ENCODE measurements at regions not wholly inside any gene's neighbourhood (a gene's known extent, or its start where the extent isn't known, plus 50 kb on each side); places are given as distances from the start of the nearest gene placed in this dataset.
"Not testable (repeated sequence)": the region's sequence is repeated elsewhere in the genome, so short reads cannot be mapped to it uniquely, and the experiment has no call there.

GRCh38 chr12:22812531-22812930 is 187.6 kb downstream of the ETNK1 start:
- no peak for DNase-seq

GRCh38 chr12:22821985-22822384 is 197.0 kb downstream of the ETNK1 start:
- peak; percentile 49 for DNase-seq

GRCh38 chr12:22826026-22826425 is 201.1 kb downstream of the ETNK1 start:
- no peak for DNase-seq

- not testable (repeated sequence) for DNase-seq
Measured at GRCh38 chr12:22826446-22826981, 201.5 kb downstream of the ETNK1 start.

GRCh38 chr12:22828066-22828465 is 203.1 kb downstream of the ETNK1 start:
- no peak for DNase-seq

- DNase-seq, result no peak
Measured at GRCh38 chr12:22835431-22835830, 210.5 kb downstream of the ETNK1 start.

GRCh38 chr12:22850185-22850584 is 225.2 kb downstream of the ETNK1 start:
- DNase-seq, result no peak

- DNase-seq, result no peak
Measured at GRCh38 chr12:22851532-22851931, 226.6 kb downstream of the ETNK1 start.

GRCh38 chr12:22855456-22855855 is 230.5 kb downstream of the ETNK1 start:
- no peak for DNase-seq

- no peak for DNase-seq
Measured at GRCh38 chr12:22856178-22856577, 231.2 kb downstream of the ETNK1 start.

- DNase-seq, result no peak
Measured at GRCh38 chr12:22858849-22859570, 234.0 kb downstream of the ETNK1 start.

GRCh38 chr12:22860926-22861325 is 236.0 kb downstream of the ETNK1 start:
- no peak for DNase-seq

- DNase-seq, result no peak
Measured at GRCh38 chr12:22865822-22866221, 240.9 kb downstream of the ETNK1 start.

GRCh38 chr12:22866406-22866805 is 241.4 kb downstream of the ETNK1 start:
- DNase-seq, result no peak

- DNase-seq, result no peak
Measured at GRCh38 chr12:22874151-22874550, 249.2 kb downstream of the ETNK1 start.

GRCh38 chr12:22876262-22876661 is 251.3 kb downstream of the ETNK1 start:
- DNase-seq, result no peak

- DNase-seq, result no peak
Measured at GRCh38 chr12:22879203-22879602, 254.2 kb downstream of the ETNK1 start.

GRCh38 chr12:22880331-22880730 is 255.4 kb downstream of the ETNK1 start:
- DNase-seq, result no peak

- DNase-seq, result no peak
Measured at GRCh38 chr12:22880807-22881206, 255.8 kb downstream of the ETNK1 start.

- DNase-seq, result no peak
Measured at GRCh38 chr12:22881878-22882385, 257.0 kb downstream of the ETNK1 start.

GRCh38 chr12:22882559-22882958 is 257.6 kb downstream of the ETNK1 start:
- no peak for DNase-seq

- no peak for DNase-seq
Measured at GRCh38 chr12:22893878-22894277, 268.9 kb downstream of the ETNK1 start.

- no peak for DNase-seq
Measured at GRCh38 chr12:22899184-22899583, 274.2 kb downstream of the ETNK1 start.

- DNase-seq, result no peak
Measured at GRCh38 chr12:22900401-22900800, 275.4 kb downstream of the ETNK1 start.

GRCh38 chr12:22904485-22904884 is 279.5 kb downstream of the ETNK1 start:
- DNase-seq, result no peak

Data from T1000 (cell line).